HepG2 (cell line): ENCODE measurements at regions not wholly inside any gene's neighbourhood (a gene's known extent, or its start where the extent isn't known, plus 50 kb on each side); places are given as distances from the start of the nearest gene placed in this dataset.

ENCODE experiments used
- ATAC-seq: fragments of 200-7000 bp; cut with Tn5 transposase; 3 replicates; pipeline ENCODE4 v1.9.1; 2020; ENCODE audit warnings: mild to moderate bottlenecking, moderate library complexity
- BruUV-seq: library from RNA; stranded (reverse); fragments of 400-500 nt; replicated peaks from 2 replicates; lab custom pipeline; 2021; lab: Mats Ljungman, UMichigan
- CTCF ChIA-PET: fragments of 300-600 bp; formaldehyde crosslinking; extraction: SDS; loops from one replicate; lab custom pipeline; 2021; ENCODE audit warnings: low total read pairs, inconsistent platforms, low intra/inter-chr PET ratio; lab: Yijun Ruan, JAX
- POLR2A ChIA-PET: fragments of 350-600 bp; sonication (Branson Sonifier 250); formaldehyde crosslinking; loops from one replicate; lab custom pipeline; 2020; ENCODE audit warnings: antibody characterized with exemption, inconsistent platforms; lab: Yijun Ruan, JAX
- DNase-seq: peaks from one replicate; pipeline ENCODE4 v3.0.0-alpha.2; 2015; ENCODE audit warnings: low spot score
- FAIRE-seq: peaks from 3 replicates; lab custom pipeline; 2011; peaks lifted over from hg19 to GRCh38; lab: Jason Lieb, UNC
- H2AFZ ChIP-seq: one replicate; pipeline ENCODE4 v1.6.1; 2011; ENCODE audit warnings: low read length, inconsistent platforms
- H3K27ac ChIP-seq: fragments of 300-600 bp; 3 replicates; pipeline ENCODE4 v1.8.0; 2011; ENCODE audit warnings: mixed run types, mild to moderate bottlenecking, mixed read lengths, low read length, inconsistent platforms; ENCODE audit not compliant: insufficient read depth; ENCODE audit errors: extremely low read length
- H3K27me3 ChIP-seq, 2 experiments: fragments of 200-600 bp in 1 of 2; 2 replicates in 1 of 2; 3 replicates in 1 of 2; pipeline versions ENCODE4 v1.6.0 to v1.8.0; 2011; ENCODE audit warnings: low read length in 2 of 2, mild to moderate bottlenecking in 2 of 2, moderate library complexity in 2 of 2, inconsistent platforms in 1 of 2; ENCODE audit not compliant: insufficient read depth in 2 of 2, control insufficient read depth in 1 of 2
- H3K36me3 ChIP-seq, 2 experiments: fragments of 200-600 bp in 1 of 2; replicated peaks in 1 of 2; 2 replicates in 1 of 2; 3 replicates in 1 of 2; pipeline versions ENCODE4 v1.5.1 to v1.8.0; 2011; ENCODE audit warnings: low read length in 2 of 2, inconsistent platforms in 1 of 2; ENCODE audit not compliant: insufficient read depth in 2 of 2, control insufficient read depth in 1 of 2
- H3K4me1 ChIP-seq: 2 replicates; pipeline ENCODE4 v1.5.1; 2012; ENCODE audit warnings: low read length, inconsistent platforms; ENCODE audit not compliant: insufficient read depth
- H3K4me2 ChIP-seq: 2 replicates; pipeline ENCODE4 v1.6.0; 2011; ENCODE audit warnings: low read depth, low read length, inconsistent platforms
- H3K4me3 ChIP-seq, 3 experiments: fragments of 200-600 bp in 1 of 3; sonication (generic), shearing (Covaris generic) in 1 of 3; replicated peaks in 1 of 3; 2 replicates each; pipeline ENCODE4 v1.5.1; 2011 to 2016; ENCODE audit warnings: low read length in 3 of 3, inconsistent platforms in 2 of 3, low read depth in 2 of 3, mild to moderate bottlenecking in 2 of 3, control low read depth in 1 of 3, mixed read lengths in 1 of 3; ENCODE audit not compliant: insufficient read depth in 1 of 3
- H3K79me2 ChIP-seq: one replicate; pipeline ENCODE4 v1.6.1; 2011; ENCODE audit warnings: low read length, inconsistent platforms; ENCODE audit not compliant: insufficient read depth
- H3K9ac ChIP-seq: 2 replicates; pipeline ENCODE4 v1.6.0; 2011; ENCODE audit warnings: mild to moderate bottlenecking, low read depth, low read length, inconsistent platforms; ENCODE audit not compliant: insufficient read depth
- H3K9me3 ChIP-seq: 2 replicates; pipeline ENCODE4 v1.5.1; 2012; ENCODE audit warnings: mild to moderate bottlenecking, low read length
- H4K20me1 ChIP-seq: 2 replicates; pipeline ENCODE4 v1.6.0; 2011; ENCODE audit warnings: inconsistent platforms, mild to moderate bottlenecking, low read length, moderate library complexity; ENCODE audit not compliant: insufficient read depth
- CBX1 ChIP-seq: IDR thresholded peaks from one replicate; pipeline ENCODE4 v1.6.1; 2016; ENCODE audit warnings: antibody characterized with exemption, low read depth
- CC2D1A ChIP-seq: sonication (generic); formaldehyde crosslinking; IDR thresholded peaks from 2 replicates; pipeline ENCODE4 v1.8.1; 2023; ENCODE audit warnings: mild to moderate bottlenecking, missing genetic modification reagents
- FOSL2 ChIP-seq: sonication (generic); formaldehyde crosslinking; IDR thresholded peaks from 2 replicates; pipeline ENCODE4 v1.4.0; 2020; ENCODE audit warnings: missing genetic modification reagents
- HMG20A ChIP-seq: IDR thresholded peaks from 2 replicates; pipeline ENCODE4 v1.6.1; 2016; ENCODE audit warnings: borderline replicate concordance
- KAT8 ChIP-seq: IDR thresholded peaks from 2 replicates; pipeline ENCODE4 v1.6.1; 2016; ENCODE audit warnings: missing genetic modification reagents, missing compliant biosample characterization
- KLF15 ChIP-seq: sonication (generic); formaldehyde crosslinking; IDR thresholded peaks from 2 replicates; pipeline ENCODE4 v1.8.1; 2023; ENCODE audit warnings: borderline replicate concordance, mild to moderate bottlenecking, inconsistent platforms, missing genetic modification reagents, mixed read lengths
- KLF16 ChIP-seq, 2 experiments: sonication (generic) in 1 of 2; formaldehyde crosslinking in 1 of 2; IDR thresholded peaks; 2 replicates each; pipeline versions ENCODE4 v1.6.1 to v1.8.0; 2016 to 2023; ENCODE audit warnings: missing genetic modification reagents in 2 of 2, missing compliant biosample characterization in 1 of 2
- MAFK ChIP-seq, 2 experiments: IDR thresholded peaks in 1 of 2; conservative IDR thresholded peaks in 1 of 2; 2 replicates each; pipeline ENCODE4 v1.6.1; 2011; ENCODE audit warnings: improper control_type of control experiment in 2 of 2, low read length in 2 of 2
- MEIS2 ChIP-seq: sonication (generic); formaldehyde crosslinking; IDR thresholded peaks from 2 replicates; pipeline ENCODE4 v1.9.0; 2021; ENCODE audit warnings: mild to moderate bottlenecking, missing genetic modification reagents
- MTF1 ChIP-seq: sonication (generic); formaldehyde crosslinking; IDR thresholded peaks from 2 replicates; pipeline ENCODE4 v1.5.0; 2020; ENCODE audit warnings: missing genetic modification reagents
- MTF2 ChIP-seq: sonication (generic); formaldehyde crosslinking; IDR thresholded peaks from 2 replicates; pipeline ENCODE4 v1.5.0; 2020; ENCODE audit warnings: missing genetic modification reagents, borderline replicate concordance
- NFKBIZ ChIP-seq: IDR thresholded peaks from 2 replicates; pipeline ENCODE4 v1.6.1; 2018; ENCODE audit warnings: missing genetic modification reagents, missing compliant biosample characterization
- PRMT3 ChIP-seq: sonication (generic); formaldehyde crosslinking; IDR thresholded peaks from 2 replicates; pipeline ENCODE4 v1.8.1; 2022; ENCODE audit warnings: low read depth, mild to moderate bottlenecking, moderate library complexity, missing genetic modification reagents, borderline replicate concordance
- PRPF4 ChIP-seq: fragments of 200-400 bp; formaldehyde crosslinking; IDR thresholded peaks from 2 replicates; pipeline ENCODE4 v1.6.1; 2016; ENCODE audit warnings: low read length, low read depth; ENCODE audit not compliant: poor library complexity, severe bottlenecking
- SAFB2 ChIP-seq: sonication (generic); formaldehyde crosslinking; IDR thresholded peaks from 2 replicates; pipeline ENCODE4 v1.5.1; 2020; ENCODE audit warnings: missing genetic modification reagents, low read depth, mild to moderate bottlenecking, borderline replicate concordance
- ZNF446 ChIP-seq: sonication (generic); formaldehyde crosslinking; IDR thresholded peaks from 2 replicates; pipeline ENCODE4 v1.5.0; 2020; ENCODE audit warnings: mild to moderate bottlenecking, missing genetic modification reagents
- ZNF451 ChIP-seq: sonication (generic); formaldehyde crosslinking; IDR thresholded peaks from 2 replicates; pipeline ENCODE4 v1.5.0; 2020; ENCODE audit warnings: mild to moderate bottlenecking, missing genetic modification reagents
- ZNF572 ChIP-seq: sonication (generic); formaldehyde crosslinking; IDR thresholded peaks from 2 replicates; pipeline ENCODE4 v1.5.1; 2020; ENCODE audit warnings: mild to moderate bottlenecking, missing genetic modification reagents
- WGBS: methylation state at CpG from one replicate; pipeline ENCODE4 v1.1.6; 2017; ENCODE audit warnings: low lambda C conversion rate; 5-methylcytosine and 5-hydroxymethylcytosine counted together
- in situ Hi-C: cut with HindIII; loops from 2 replicates; pipeline ENCODE4 v1.10.0; 2017; ENCODE audit warnings: low pct_unique_long_range_greater_than_20kb; ENCODE audit not compliant: extremely low pct_ligation_motif_present
- intact Hi-C: fragments of 100-400 bp; cut with micrococcal nuclease; formaldehyde crosslinking; loops from one replicate; pipeline ENCODE4 v1.10.0; 2022; ENCODE audit not compliant: unreplicated experiment
- TF ChIP-seq, protein P1 (sequence below): sonication (generic); formaldehyde crosslinking; IDR thresholded peaks from 2 replicates; pipeline ENCODE4 v1.4.0; 2020; ENCODE audit warnings: mild to moderate bottlenecking, missing genetic modification reagents, borderline replicate concordance

DNA sequence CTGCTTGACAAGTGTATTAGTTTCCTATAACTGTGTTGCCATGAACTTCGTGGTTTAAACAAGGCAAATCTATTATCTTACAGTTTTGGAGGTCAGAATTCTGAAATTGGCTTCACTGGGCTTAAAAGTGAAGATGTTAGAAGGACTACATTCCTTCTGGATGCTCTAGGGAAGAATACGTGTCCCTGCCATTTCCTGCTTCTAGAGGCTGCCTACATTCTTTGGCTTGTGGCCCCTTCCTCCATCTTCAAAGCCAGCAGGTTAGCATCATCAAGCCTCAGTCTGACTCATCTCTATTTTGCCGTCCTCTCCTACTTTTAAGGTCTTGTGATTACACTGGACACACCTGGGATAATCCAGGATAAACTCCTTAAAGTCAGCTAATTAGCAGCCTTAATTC, 327.7 kb downstream of the SATB1 start (continued):
- no peak for TF ChIP-seq KLF16 (CRISPR knock-in tag; IDR thresholded peaks at IDR 0.05)
- no peak for TF ChIP-seq FOSL2

DNA sequence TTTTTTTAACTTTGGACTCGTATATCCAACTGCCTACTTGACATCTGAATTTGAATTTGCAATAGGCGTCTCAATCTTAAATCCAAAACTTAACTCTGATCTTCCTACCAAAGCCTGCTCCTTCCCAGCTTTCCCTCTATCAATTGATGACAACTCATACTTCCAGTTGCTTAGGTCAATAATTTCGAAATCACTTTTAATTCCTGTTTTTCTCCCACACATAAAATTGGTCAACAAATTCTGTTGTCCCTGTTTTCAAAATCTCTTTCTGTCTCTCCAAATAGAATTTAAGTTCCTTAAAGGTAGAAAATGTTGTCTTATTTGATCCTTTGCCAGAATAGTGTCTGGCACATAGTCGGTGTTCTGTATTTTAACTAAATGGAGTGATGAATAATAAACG, 332.4 kb downstream of the SATB1 start:
- no peaks in the 10 kb centered on the region for H3K79me2 ChIP-seq
- no peak for DNase-seq
- in situ Hi-C loops (no loop called here), intact Hi-C loops (no loop called here)
- H3K9me3 ChIP-seq, result no peaks in the 10 kb centered on the region
- H3K4me1 ChIP-seq, result no peaks in the 10 kb centered on the region
- no peak overlapping the region for H3K4me3 ChIP-seq
- H2AFZ ChIP-seq, result no peak overlapping the region
- no peak overlapping the region for H3K27ac ChIP-seq
- ChIA-PET CTCF (no interaction called here), POLR2A (no interaction called here)
- no TSS peak for BruUV-seq
- TF ChIP-seq MAFK (conservative IDR thresholded peaks at IDR 0.05 in 1 of 2, IDR thresholded peaks at IDR 0.05 in 1 of 2; ENCODE audit: low read length in 2 of 2) (no peak), CBX1 (no peak), PRPF4 (no peak), MTF2 (CRISPR knock-in tag) (no peak), KLF15 (no peak), PRMT3 (no peak), MEIS2 (CRISPR knock-in tag) (no peak), HMG20A (no peak), ZNF446 (no peak), CC2D1A (no peak), ZNF451 (CRISPR knock-in tag) (no peak), MTF1 (CRISPR knock-in tag) (no peak), NFKBIZ (CRISPR knock-in tag) (no peak), ZNF572 (CRISPR knock-in tag) (no peak), SAFB2 (CRISPR knock-in tag) (no peak), KAT8 (no peak)
- TF ChIP-seq, protein P1, sequence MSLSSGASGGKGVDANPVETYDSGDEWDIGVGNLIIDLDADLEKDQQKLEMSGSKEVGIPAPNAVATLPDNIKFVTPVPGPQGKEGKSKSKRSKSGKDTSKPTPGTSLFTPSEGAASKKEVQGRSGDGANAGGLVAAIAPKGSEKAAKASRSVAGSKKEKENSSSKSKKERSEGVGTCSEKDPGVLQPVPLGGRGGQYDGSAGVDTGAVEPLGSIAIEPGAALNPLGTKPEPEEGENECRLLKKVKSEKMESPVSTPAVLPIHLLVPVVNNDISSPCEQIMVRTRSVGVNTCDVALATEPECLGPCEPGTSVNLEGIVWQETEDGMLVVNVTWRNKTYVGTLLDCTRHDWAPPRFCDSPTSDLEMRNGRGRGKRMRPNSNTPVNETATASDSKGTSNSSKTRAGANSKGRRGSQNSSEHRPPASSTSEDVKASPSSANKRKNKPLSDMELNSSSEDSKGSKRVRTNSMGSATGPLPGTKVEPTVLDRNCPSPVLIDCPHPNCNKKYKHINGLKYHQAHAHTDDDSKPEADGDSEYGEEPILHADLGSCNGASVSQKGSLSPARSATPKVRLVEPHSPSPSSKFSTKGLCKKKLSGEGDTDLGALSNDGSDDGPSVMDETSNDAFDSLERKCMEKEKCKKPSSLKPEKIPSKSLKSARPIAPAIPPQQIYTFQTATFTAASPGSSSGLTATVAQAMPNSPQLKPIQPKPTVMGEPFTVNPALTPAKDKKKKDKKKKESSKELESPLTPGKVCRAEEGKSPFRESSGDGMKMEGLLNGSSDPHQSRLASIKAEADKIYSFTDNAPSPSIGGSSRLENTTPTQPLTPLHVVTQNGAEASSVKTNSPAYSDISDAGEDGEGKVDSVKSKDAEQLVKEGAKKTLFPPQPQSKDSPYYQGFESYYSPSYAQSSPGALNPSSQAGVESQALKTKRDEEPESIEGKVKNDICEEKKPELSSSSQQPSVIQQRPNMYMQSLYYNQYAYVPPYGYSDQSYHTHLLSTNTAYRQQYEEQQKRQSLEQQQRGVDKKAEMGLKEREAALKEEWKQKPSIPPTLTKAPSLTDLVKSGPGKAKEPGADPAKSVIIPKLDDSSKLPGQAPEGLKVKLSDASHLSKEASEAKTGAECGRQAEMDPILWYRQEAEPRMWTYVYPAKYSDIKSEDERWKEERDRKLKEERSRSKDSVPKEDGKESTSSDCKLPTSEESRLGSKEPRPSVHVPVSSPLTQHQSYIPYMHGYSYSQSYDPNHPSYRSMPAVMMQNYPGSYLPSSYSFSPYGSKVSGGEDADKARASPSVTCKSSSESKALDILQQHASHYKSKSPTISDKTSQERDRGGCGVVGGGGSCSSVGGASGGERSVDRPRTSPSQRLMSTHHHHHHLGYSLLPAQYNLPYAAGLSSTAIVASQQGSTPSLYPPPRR, result no peak
- no peak for ATAC-seq
- H4K20me1 ChIP-seq, result no peaks in the 10 kb centered on the region
- no peak for FAIRE-seq
- H3K9ac ChIP-seq, result no peak overlapping the region
- no peaks in the 10 kb centered on the region for H3K27me3 ChIP-seq
- 2% methylated on average over 5 of the region's 5 CpGs for WGBS
- H3K36me3 ChIP-seq, result no peaks in the 10 kb centered on the region
- no peak overlapping the region for H3K4me2 ChIP-seq
